ENCODE measurements at regions not wholly inside any gene's neighbourhood (a gene's known extent, or its start where the extent isn't known, plus 50 kb on each side); places are given as distances from the start of the nearest gene placed in this dataset.

GRCh38 chr3:83729576-83729975, 1229.2 kb upstream of the CADM2 start:
- no peak for TF ChIP-seq POLR2AphosphoS5 (IDR thresholded peaks at IDR 0.05)
- TF ChIP-seq CTCF (IDR thresholded peaks at IDR 0.05), result no peak
- no peak for TF ChIP-seq EP300 (IDR thresholded peaks at IDR 0.05; ENCODE audit: low read depth)
- no peak for TF ChIP-seq POLR2A (IDR thresholded peaks at IDR 0.05)

All from transverse colon (tissue), 4 donors.